Spleen (tissue), 7 donors: ENCODE measurements at regions not wholly inside any gene's neighbourhood (a gene's known extent, or its start where the extent isn't known, plus 50 kb on each side); places are given as distances from the start of the nearest gene placed in this dataset.

ENCODE experiments used
- POLR2A ChIP-seq, 3 donors: fragments of 450-650 bp; IDR thresholded peaks; one replicate each; pipeline ENCODE4 v1.5.1; 2017; ENCODE audit warnings: antibody characterized with exemption in 3 of 3, mild to moderate bottlenecking in 1 of 3
- POLR2AphosphoS5 ChIP-seq, 3 donors: sonication (generic); formaldehyde crosslinking; IDR thresholded peaks; one replicate each; pipeline ENCODE4 v1.5.1; 2017; ENCODE audit warnings: antibody characterized with exemption in 3 of 3
- TF ChIP-seq, protein P1 (sequence below), 11 experiments: fragments of 200-600 bp in 7 of 11; fragments of 450-650 bp in 4 of 11; sonication (generic) in 4 of 11; IDR thresholded peaks in 8 of 11; conservative IDR thresholded peaks in 3 of 11; 1 replicate in 7 of 11; 2 replicates in 4 of 11; pipeline versions ENCODE4 v1.4.0 to v1.8.0; 2016 to 2021; ENCODE audit warnings: antibody characterized with exemption in 11 of 11, inconsistent platforms in 4 of 11, mild to moderate bottlenecking in 1 of 11
- donor health status: DM: no; HTN: no; CAD: no; lungs with moderate emphysema.
- donor health status: DM: no; HTN: no; CAD: no.
- donor health status: DM: no; HTN: no; CAD: no.

DNA sequence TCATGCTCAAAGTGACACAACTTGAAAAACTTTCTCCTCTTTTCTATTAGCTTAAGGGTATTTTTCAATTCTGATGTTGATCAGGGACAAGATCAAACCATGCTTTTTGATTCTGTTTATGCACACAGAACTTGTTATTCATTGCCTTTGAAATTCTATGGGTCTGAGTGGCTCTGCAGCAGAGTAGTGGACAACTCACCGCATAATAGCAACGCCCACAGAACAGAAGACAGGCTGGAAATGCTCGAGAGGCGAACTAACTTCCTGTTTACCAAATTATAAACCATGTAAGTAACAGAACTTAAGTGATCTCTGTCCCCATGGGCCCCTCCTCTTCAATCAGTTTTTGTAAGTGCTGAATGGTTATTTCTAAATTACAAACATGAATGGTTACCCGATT is 131.2 kb downstream of the CBLN2 start:
- TF ChIP-seq POLR2A (IDR thresholded peaks at IDR 0.05) = no peak
- TF ChIP-seq, protein P1, sequence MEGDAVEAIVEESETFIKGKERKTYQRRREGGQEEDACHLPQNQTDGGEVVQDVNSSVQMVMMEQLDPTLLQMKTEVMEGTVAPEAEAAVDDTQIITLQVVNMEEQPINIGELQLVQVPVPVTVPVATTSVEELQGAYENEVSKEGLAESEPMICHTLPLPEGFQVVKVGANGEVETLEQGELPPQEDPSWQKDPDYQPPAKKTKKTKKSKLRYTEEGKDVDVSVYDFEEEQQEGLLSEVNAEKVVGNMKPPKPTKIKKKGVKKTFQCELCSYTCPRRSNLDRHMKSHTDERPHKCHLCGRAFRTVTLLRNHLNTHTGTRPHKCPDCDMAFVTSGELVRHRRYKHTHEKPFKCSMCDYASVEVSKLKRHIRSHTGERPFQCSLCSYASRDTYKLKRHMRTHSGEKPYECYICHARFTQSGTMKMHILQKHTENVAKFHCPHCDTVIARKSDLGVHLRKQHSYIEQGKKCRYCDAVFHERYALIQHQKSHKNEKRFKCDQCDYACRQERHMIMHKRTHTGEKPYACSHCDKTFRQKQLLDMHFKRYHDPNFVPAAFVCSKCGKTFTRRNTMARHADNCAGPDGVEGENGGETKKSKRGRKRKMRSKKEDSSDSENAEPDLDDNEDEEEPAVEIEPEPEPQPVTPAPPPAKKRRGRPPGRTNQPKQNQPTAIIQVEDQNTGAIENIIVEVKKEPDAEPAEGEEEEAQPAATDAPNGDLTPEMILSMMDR (IDR thresholded peaks at IDR 0.05 in 8 of 11, conservative IDR thresholded peaks at IDR 0.05 in 3 of 11) = no peak
- TF ChIP-seq POLR2AphosphoS5 (IDR thresholded peaks at IDR 0.05) = no peak
